Heart right ventricle (tissue), 16 donors: ENCODE measurements at regions not wholly inside any gene's neighbourhood (a gene's known extent, or its start where the extent isn't known, plus 50 kb on each side); places are given as distances from the start of the nearest gene placed in this dataset.
A peak's percentile ranks its signal among the peaks of the same experiment; 100 is the strongest.

ENCODE experiments used
- ATAC-seq, 8 donors: fragments of 200-7000 bp; cut with Tn5 transposase; one replicate each; pipeline ENCODE4 v1.9.1; 2020; ENCODE audit warnings: mild to moderate bottlenecking in 8 of 8, moderate library complexity in 8 of 8, moderate number of reproducible peaks in 1 of 8
- DNase-seq, 2 donors: peaks; one replicate each; pipeline ENCODE4 v3.0.0-alpha.2; 2020
- H3K27ac ChIP-seq, 10 donors: fragments of 200-600 bp; sonication (generic) in 2 of 10; one replicate each; pipeline versions ENCODE4 v1.5.0 to v1.8.0; 2020 to 2022; ENCODE audit warnings: mild to moderate bottlenecking in 3 of 10
- H3K27me3 ChIP-seq, 7 donors: fragments of 200-600 bp; one replicate each; pipeline ENCODE4 v1.8.0; 2021 to 2022; ENCODE audit warnings: mild to moderate bottlenecking in 2 of 7
- H3K36me3 ChIP-seq, 9 donors: fragments of 200-600 bp; sonication (generic) in 1 of 9; one replicate each; pipeline versions ENCODE4 v1.5.0 to v1.8.0; 2020 to 2022; ENCODE audit warnings: mild to moderate bottlenecking in 2 of 9
- H3K4me1 ChIP-seq, 9 donors: fragments of 200-600 bp; sonication (generic) in 1 of 9; one replicate each; pipeline versions ENCODE4 v1.5.0 to v1.8.0; 2020 to 2022; ENCODE audit warnings: mild to moderate bottlenecking in 4 of 9
- H3K4me3 ChIP-seq, 10 donors: fragments of 200-600 bp; sonication (generic) in 2 of 10; one replicate each; pipeline versions ENCODE4 v1.5.0 to v1.8.0; 2020 to 2022; ENCODE audit warnings: mild to moderate bottlenecking in 7 of 10, moderate library complexity in 2 of 10
- H3K9me3 ChIP-seq, 11 donors: fragments of 200-600 bp in 10 of 11; sonication (generic) in 2 of 11; one replicate each; pipeline versions ENCODE4 v1.5.0 to v1.8.0; 2013 to 2022; ENCODE audit warnings: mild to moderate bottlenecking in 2 of 11, control low read depth in 1 of 11, moderate library complexity in 1 of 11
- WGBS, 2 donors: extraction: QIAGEN DNeasy Blood & Tissue Kit; methylation state at CpG; one replicate each; pipeline ENCODE4 v1.1.7; 2013; ENCODE audit warnings: inconsistent platforms in 1 of 2; 5-methylcytosine and 5-hydroxymethylcytosine counted together
- intact Hi-C, 10 donors: fragments of 100-400 bp; cut with DNase I; formaldehyde crosslinking; loops; one replicate each; pipeline versions ENCODE4 v1.11.1 to v1.14.2; 2022
- TF ChIP-seq, protein P1 (sequence below), 9 donors: fragments of 200-600 bp; sonication (generic) in 2 of 9; IDR thresholded peaks; one replicate each; pipeline versions ENCODE4 v1.5.0 to v1.8.0; 2021 to 2022; ENCODE audit warnings: antibody characterized with exemption in 9 of 9, mild to moderate bottlenecking in 5 of 9, moderate library complexity in 1 of 9
- donor health status: Arrhythmogenic right ventricular cardiomyopathy.
- donor health status: ischemic (EF 13 %, LVEDD 7.1; RV severe dilation, severe dysfunction).
- donor health status: healthy with polysubstance abuse.
- donor health status: DM: no; HTN: yes; CAD: no.
- donor health status: DM: no; HTN: no; CAD: no.
- donor health status: ischemic (EF 25% LVEDD 6.9; RV normal size, moderate dysfunction).
- donor health status: ischemic (EF 25% LVEDD 5.7; RV mildly dilated, moderate dysfunction).
- donor health status: healthy.
- donor health status: DM: yes; HTN: yes; CAD: no.
- donor health status: Ischemic cardiomyopathy.
- donor health status: ischemic (EF 35%, LVEDD 5.7; RV mildly dilated, moderate dysfunction).
- donor health status: nonischemic (EF 11% LVEDD 7.7; RV severe dilation, severe dysfunction).
- donor health status: DM: yes; HTN: yes; CAD: no.
- donor health status: PGD.
- donor health status: ischemic (EF 29% LVEDD 5.4; RV normal size, mild dysfunction).
- donor health status: nonischemic (EF 23%, LVEDD 6.1; RV moderate dilation, normal function).

DNA sequence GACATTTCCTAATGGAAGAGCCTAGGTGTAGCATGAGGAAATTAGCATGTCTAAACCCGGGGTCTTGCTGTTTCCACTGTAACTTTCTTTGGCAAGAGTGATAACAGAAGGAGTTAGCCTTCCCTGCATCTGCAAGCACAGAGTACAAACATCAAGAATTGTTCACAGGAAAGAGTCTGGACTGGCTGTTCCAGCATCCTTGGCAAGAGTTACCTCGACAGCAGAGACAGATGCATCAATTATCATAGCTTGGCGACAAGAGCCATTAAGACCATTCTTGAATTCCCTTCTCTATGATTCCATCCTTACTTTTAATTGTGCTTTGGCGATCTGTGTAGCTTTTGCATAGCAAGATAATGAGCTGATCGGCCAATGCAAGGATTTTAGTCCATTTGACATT lies 82.8 kb upstream of the RALGPS2 start:
- H3K36me3 ChIP-seq: no peaks in the 10 kb centered on the region
- no peak overlapping the region for H3K4me3 ChIP-seq
- ATAC-seq: peak in 1 of 8 donors; percentile 74
- no peaks in the 10 kb centered on the region for H3K9me3 ChIP-seq
- peak overlapping the region in 1 of 10 donors; percentile 27 for H3K27ac ChIP-seq
- WGBS, 2 donors: 65 to 66% methylated on average over 5 of the region's 5 CpGs
- no peaks in the 10 kb centered on the region for H3K27me3 ChIP-seq
- peaks cover 8 to 36% (median 15%) of the 10 kb centered on the region in 9 donors for H3K4me1 ChIP-seq
- intact Hi-C loops: no loop called here
- DNase-seq: no peak
- TF ChIP-seq, protein P1, sequence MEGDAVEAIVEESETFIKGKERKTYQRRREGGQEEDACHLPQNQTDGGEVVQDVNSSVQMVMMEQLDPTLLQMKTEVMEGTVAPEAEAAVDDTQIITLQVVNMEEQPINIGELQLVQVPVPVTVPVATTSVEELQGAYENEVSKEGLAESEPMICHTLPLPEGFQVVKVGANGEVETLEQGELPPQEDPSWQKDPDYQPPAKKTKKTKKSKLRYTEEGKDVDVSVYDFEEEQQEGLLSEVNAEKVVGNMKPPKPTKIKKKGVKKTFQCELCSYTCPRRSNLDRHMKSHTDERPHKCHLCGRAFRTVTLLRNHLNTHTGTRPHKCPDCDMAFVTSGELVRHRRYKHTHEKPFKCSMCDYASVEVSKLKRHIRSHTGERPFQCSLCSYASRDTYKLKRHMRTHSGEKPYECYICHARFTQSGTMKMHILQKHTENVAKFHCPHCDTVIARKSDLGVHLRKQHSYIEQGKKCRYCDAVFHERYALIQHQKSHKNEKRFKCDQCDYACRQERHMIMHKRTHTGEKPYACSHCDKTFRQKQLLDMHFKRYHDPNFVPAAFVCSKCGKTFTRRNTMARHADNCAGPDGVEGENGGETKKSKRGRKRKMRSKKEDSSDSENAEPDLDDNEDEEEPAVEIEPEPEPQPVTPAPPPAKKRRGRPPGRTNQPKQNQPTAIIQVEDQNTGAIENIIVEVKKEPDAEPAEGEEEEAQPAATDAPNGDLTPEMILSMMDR (IDR thresholded peaks at IDR 0.05): no peak

GRCh38 chr1:178643349-178643748 lies 81.7 kb upstream of the RALGPS2 start:
- Histone ChIP-seq H3K36me3 (no peaks in the 10 kb centered on the region), H3K4me3 (no peak overlapping the region), H3K4me1 (peaks cover 8 to 36% (median 15%) of the 10 kb centered on the region in 9 donors), H3K27ac (peak overlapping the region in 2 of 10 donors; percentile 48 to 56), H3K9me3 (no peaks in the 10 kb centered on the region), H3K27me3 (no peaks in the 10 kb centered on the region)
- WGBS, 2 donors: 95 to 96% methylated on average over 4 of the region's 4 CpGs
- intact Hi-C loops: no loop called here
- TF ChIP-seq, protein P1 (IDR thresholded peaks at IDR 0.05): no peak
- ATAC-seq (no peak), DNase-seq (no peak)

GRCh38 chr1:178643831-178644230 lies 81.2 kb upstream of the RALGPS2 start:
- no peaks in the 10 kb centered on the region for H3K36me3 ChIP-seq
- H3K27me3 ChIP-seq: no peaks in the 10 kb centered on the region
- intact Hi-C loops: no loop called here
- 81 to 90% methylated on average over 6 of the region's 6 CpGs for WGBS, 2 donors
- H3K9me3 ChIP-seq: no peaks in the 10 kb centered on the region
- peaks cover 8 to 36% (median 15%) of the 10 kb centered on the region in 9 donors for H3K4me1 ChIP-seq
- no peak for DNase-seq
- TF ChIP-seq, protein P1 (IDR thresholded peaks at IDR 0.05): no peak
- no peak overlapping the region for H3K4me3 ChIP-seq
- peak overlapping the region in 3 of 10 donors; percentile 2 to 56 (median 48) for H3K27ac ChIP-seq
- ATAC-seq: no peak

GRCh38 chr1:178644308-178645120 lies 80.5 kb upstream of the RALGPS2 start:
- Histone ChIP-seq H3K27ac (peak overlapping the region in 3 of 10 donors; percentile 2 to 56 (median 48)), H3K4me1 (peaks cover 8 to 36% (median 15%) of the 10 kb centered on the region in 9 donors), H3K27me3 (no peaks in the 10 kb centered on the region), H3K36me3 (no peaks in the 10 kb centered on the region), H3K9me3 (no peaks in the 10 kb centered on the region), H3K4me3 (no peak overlapping the region)
- intact Hi-C loops: no loop called here
- peak in 1 of 2 donors; percentile 17 for DNase-seq
- 28 to 29% methylated on average over 4 of the region's 4 CpGs for WGBS, 2 donors
- peak in 4 of 8 donors; percentile 43 to 63 (median 54) for ATAC-seq
- TF ChIP-seq, protein P1 (IDR thresholded peaks at IDR 0.05): no peak
